GM23338 (cell line): ENCODE measurements at regions not wholly inside any gene's neighbourhood (a gene's known extent, or its start where the extent isn't known, plus 50 kb on each side); places are given as distances from the start of the nearest gene placed in this dataset.

Experiments used
- ATAC-seq: fragments of 200-7000 bp; cut with Tn5 transposase; 3 replicates; pipeline ENCODE4 v1.9.1; 2020
- DNase-seq: peaks from one replicate; pipeline ENCODE4 v3.0.0-alpha.2; 2015; ENCODE audit warnings: low spot score
- H2AFZ ChIP-seq: fragments of 200-600 bp; sonication (generic); 2 replicates; pipeline ENCODE4 v1.8.0; 2016; ENCODE audit warnings: antibody characterized with exemption, mild to moderate bottlenecking, moderate library complexity
- H3F3A ChIP-seq: fragments of 200-600 bp; sonication (generic); replicated peaks from 2 replicates; pipeline ENCODE4 v1.8.0; 2017; ENCODE audit warnings: antibody characterized with exemption, mixed run types, low read depth
- H3K27ac ChIP-seq: fragments of 200-600 bp; sonication (generic); 2 replicates; pipeline ENCODE4 v1.6.1; 2016; ENCODE audit warnings: low read depth
- H3K27me3 ChIP-seq: fragments of 200-600 bp; sonication (generic); 2 replicates; pipeline ENCODE4 v1.8.0; 2016; ENCODE audit warnings: mild to moderate bottlenecking, mixed run types, moderate library complexity; ENCODE audit not compliant: insufficient read depth
- H3K36me3 ChIP-seq: fragments of 200-600 bp; sonication (generic); 2 replicates; pipeline ENCODE4 v1.8.0; 2016; ENCODE audit warnings: mild to moderate bottlenecking; ENCODE audit not compliant: insufficient read depth
- H3K4me1 ChIP-seq: fragments of 200-600 bp; sonication (generic); 2 replicates; pipeline ENCODE4 v1.8.0; 2016; ENCODE audit warnings: mild to moderate bottlenecking, moderate library complexity; ENCODE audit not compliant: insufficient read depth
- H3K4me2 ChIP-seq: fragments of 200-600 bp; sonication (generic); 2 replicates; pipeline ENCODE4 v1.7.1; 2017; ENCODE audit warnings: mixed run types
- H3K4me3 ChIP-seq: fragments of 200-600 bp; sonication (generic); 2 replicates; pipeline ENCODE4 v1.6.1; 2016; ENCODE audit warnings: mixed run types
- H3K79me2 ChIP-seq: fragments of 200-600 bp; sonication (generic); replicated peaks from 2 replicates; pipeline ENCODE4 v1.8.0; 2017; ENCODE audit warnings: mild to moderate bottlenecking; ENCODE audit not compliant: insufficient read depth
- H3K9me2 ChIP-seq: fragments of 200-600 bp; sonication (generic); 2 replicates; pipeline ENCODE4 v1.8.0; 2017; ENCODE audit not compliant: insufficient read depth
- H4K20me1 ChIP-seq: fragments of 200-600 bp; sonication (generic); replicated peaks from 2 replicates; pipeline ENCODE4 v1.8.0; 2017; ENCODE audit warnings: mild to moderate bottlenecking; ENCODE audit not compliant: insufficient read depth
- H3K27ac Mint-ChIP-seq: 2 replicates; pipeline ENCODE4 v1.8.0; 2020; ENCODE audit warnings: inconsistent platforms, mild to moderate bottlenecking, moderate library complexity, mixed read lengths
- H3K27me3 Mint-ChIP-seq: 3 replicates; pipeline ENCODE4 v1.8.0; 2022; ENCODE audit warnings: low read depth, mild to moderate bottlenecking, moderate library complexity, mixed read lengths, inconsistent platforms; ENCODE audit not compliant: insufficient read depth, poor library complexity
- H3K36me3 Mint-ChIP-seq: 3 replicates; pipeline ENCODE4 v1.8.0; 2021; ENCODE audit warnings: low read depth, mild to moderate bottlenecking, inconsistent platforms, moderate library complexity, mixed read lengths
- H3K4me1 Mint-ChIP-seq: 3 replicates; pipeline ENCODE4 v1.8.0; 2020; ENCODE audit warnings: mild to moderate bottlenecking, inconsistent platforms, mixed read lengths
- H3K4me3 Mint-ChIP-seq: 3 replicates; pipeline ENCODE4 v1.8.0; 2021; ENCODE audit warnings: moderate library complexity, mild to moderate bottlenecking, inconsistent platforms, mixed read lengths
- H3K9me3 Mint-ChIP-seq: 3 replicates; pipeline ENCODE4 v1.8.0; 2020; ENCODE audit warnings: moderate library complexity, mild to moderate bottlenecking, inconsistent platforms, mixed read lengths
- CREB1 ChIP-seq: fragments of 250-450 bp; sonication (Bioruptor Pico); IDR thresholded peaks from 2 replicates; pipeline ENCODE4 v1.5.0; 2020; ENCODE audit warnings: low read depth, mild to moderate bottlenecking, moderate library complexity
- CTCF ChIP-seq, 2 experiments: fragments of 200-600 bp in 1 of 2; sonication (generic) in 1 of 2; conservative IDR thresholded peaks; 2 replicates each; pipeline versions ENCODE4 v1.5.1 to v1.6.1; 2016 to 2017; ENCODE audit warnings: antibody characterized with exemption in 2 of 2, low read depth in 2 of 2, mild to moderate bottlenecking in 2 of 2, moderate library complexity in 1 of 2
- EZH2 ChIP-seq: fragments of 200-600 bp; sonication (generic); IDR thresholded peaks from one replicate; pipeline ENCODE4 v1.8.0; 2017; ENCODE audit warnings: antibody characterized with exemption, mild to moderate bottlenecking, low read depth; ENCODE audit not compliant: unreplicated experiment
- EZH2phosphoT487 ChIP-seq: fragments of 200-600 bp; sonication (generic); IDR thresholded peaks from one replicate; pipeline ENCODE4 v1.8.1; 2018; ENCODE audit warnings: antibody characterized with exemption; ENCODE audit not compliant: unreplicated experiment
- JUNB ChIP-seq: IDR thresholded peaks from one replicate; pipeline ENCODE4 v1.6.1; 2016; ENCODE audit warnings: antibody characterized with exemption; ENCODE audit not compliant: unreplicated experiment
- NANOG ChIP-seq: IDR thresholded peaks from 2 replicates; pipeline ENCODE4 v1.6.1; 2016; ENCODE audit warnings: antibody characterized with exemption, borderline replicate concordance
- POLR2AphosphoS5 ChIP-seq: IDR thresholded peaks from 2 replicates; pipeline ENCODE4 v1.6.1; 2016; ENCODE audit warnings: antibody characterized with exemption, low read depth
- REST ChIP-seq: IDR thresholded peaks from one replicate; pipeline ENCODE4 v1.6.1; 2018; ENCODE audit warnings: antibody characterized with exemption; ENCODE audit not compliant: unreplicated experiment
- STAT1 ChIP-seq: IDR thresholded peaks from one replicate; pipeline ENCODE4 v1.6.1; 2016; ENCODE audit warnings: antibody characterized with exemption; ENCODE audit not compliant: unreplicated experiment
- ZNF114 ChIP-seq: fragments of 250-450 bp; sonication (Bioruptor Pico); IDR thresholded peaks from 2 replicates; pipeline ENCODE4 v1.5.0; 2020; ENCODE audit warnings: mild to moderate bottlenecking, moderate library complexity
- ZNF331 ChIP-seq: fragments of 250-450 bp; sonication (Bioruptor Pico); IDR thresholded peaks from 2 replicates; pipeline ENCODE4 v1.5.0; 2020; ENCODE audit warnings: low read depth, mild to moderate bottlenecking, moderate library complexity
- ZNF462 ChIP-seq: fragments of 250-450 bp; sonication (Bioruptor Pico); IDR thresholded peaks from 2 replicates; pipeline ENCODE4 v1.5.0; 2020; ENCODE audit warnings: mild to moderate bottlenecking, moderate library complexity
- TF ChIP-seq, protein P1 (sequence below): IDR thresholded peaks from 2 replicates; pipeline ENCODE4 v1.6.1; 2016; ENCODE audit warnings: antibody characterized with exemption

DNA sequence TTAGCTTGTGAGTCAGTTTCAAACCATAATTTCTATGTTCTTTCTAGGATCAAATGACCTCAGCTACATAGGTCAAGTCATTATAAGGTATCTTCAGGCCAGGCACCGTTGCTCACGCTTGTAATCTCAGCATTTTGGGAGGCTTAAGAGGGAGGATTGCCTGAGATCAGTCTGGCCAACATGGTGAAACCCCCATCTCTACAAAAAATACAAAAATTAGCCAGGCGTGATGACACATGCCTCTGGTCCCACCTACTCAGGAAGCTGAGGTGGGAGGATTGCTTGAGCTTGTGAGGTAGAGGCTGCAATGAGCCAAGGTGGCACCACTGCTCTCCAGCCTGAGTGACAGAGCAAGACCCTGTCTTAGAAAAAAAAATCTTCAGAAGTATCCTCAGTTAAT lies 362.3 kb downstream of the GATA3 start:
- Mint-ChIP-seq H3K4me3 (no peak overlapping the region), H3K4me1 (no peaks in the 10 kb centered on the region), H3K36me3 (no peaks in the 10 kb centered on the region), H3K27ac (no peak overlapping the region), H3K27me3 (peaks cover 3% of the 10 kb centered on the region), H3K9me3 (no peaks in the 10 kb centered on the region; the same call in 2 of the 3 replicates)
- no peak for ATAC-seq
- Histone ChIP-seq H3K9me2 (no peaks in the 10 kb centered on the region), H2AFZ (no peak overlapping the region), H3K4me1 (no peaks in the 10 kb centered on the region), H3K27me3 (no peaks in the 10 kb centered on the region), H4K20me1 (no peaks in the 10 kb centered on the region), H3F3A (no peaks in the 10 kb centered on the region), H3K4me3 (no peak overlapping the region), H3K79me2 (no peaks in the 10 kb centered on the region), H3K36me3 (no peaks in the 10 kb centered on the region), H3K4me2 (no peak overlapping the region), H3K27ac (no peak overlapping the region)
- no peak for TF ChIP-seq POLR2AphosphoS5
- TF ChIP-seq EZH2phosphoT487: no peak
- TF ChIP-seq, protein P1, sequence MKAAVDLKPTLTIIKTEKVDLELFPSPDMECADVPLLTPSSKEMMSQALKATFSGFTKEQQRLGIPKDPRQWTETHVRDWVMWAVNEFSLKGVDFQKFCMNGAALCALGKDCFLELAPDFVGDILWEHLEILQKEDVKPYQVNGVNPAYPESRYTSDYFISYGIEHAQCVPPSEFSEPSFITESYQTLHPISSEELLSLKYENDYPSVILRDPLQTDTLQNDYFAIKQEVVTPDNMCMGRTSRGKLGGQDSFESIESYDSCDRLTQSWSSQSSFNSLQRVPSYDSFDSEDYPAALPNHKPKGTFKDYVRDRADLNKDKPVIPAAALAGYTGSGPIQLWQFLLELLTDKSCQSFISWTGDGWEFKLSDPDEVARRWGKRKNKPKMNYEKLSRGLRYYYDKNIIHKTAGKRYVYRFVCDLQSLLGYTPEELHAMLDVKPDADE: no peak
- no peak for TF ChIP-seq STAT1
- TF ChIP-seq REST: no peak
- TF ChIP-seq CREB1 (CRISPR knock-in tag): no peak
- TF ChIP-seq EZH2: no peak
- no peak for TF ChIP-seq ZNF331
- no peak for TF ChIP-seq ZNF114 (CRISPR knock-in tag)
- no peak for TF ChIP-seq JUNB
- TF ChIP-seq ZNF462 (CRISPR knock-in tag): no peak
- TF ChIP-seq NANOG: no peak
- TF ChIP-seq CTCF (conservative IDR thresholded peaks at IDR 0.05; ENCODE audit: low read depth in 2 of 2): no peak
- DNase-seq: no peak
